ENCODE measurements at regions not wholly inside any gene's neighbourhood (a gene's known extent, or its start where the extent isn't known, plus 50 kb on each side); places are given as distances from the start of the nearest gene placed in this dataset.

DNA sequence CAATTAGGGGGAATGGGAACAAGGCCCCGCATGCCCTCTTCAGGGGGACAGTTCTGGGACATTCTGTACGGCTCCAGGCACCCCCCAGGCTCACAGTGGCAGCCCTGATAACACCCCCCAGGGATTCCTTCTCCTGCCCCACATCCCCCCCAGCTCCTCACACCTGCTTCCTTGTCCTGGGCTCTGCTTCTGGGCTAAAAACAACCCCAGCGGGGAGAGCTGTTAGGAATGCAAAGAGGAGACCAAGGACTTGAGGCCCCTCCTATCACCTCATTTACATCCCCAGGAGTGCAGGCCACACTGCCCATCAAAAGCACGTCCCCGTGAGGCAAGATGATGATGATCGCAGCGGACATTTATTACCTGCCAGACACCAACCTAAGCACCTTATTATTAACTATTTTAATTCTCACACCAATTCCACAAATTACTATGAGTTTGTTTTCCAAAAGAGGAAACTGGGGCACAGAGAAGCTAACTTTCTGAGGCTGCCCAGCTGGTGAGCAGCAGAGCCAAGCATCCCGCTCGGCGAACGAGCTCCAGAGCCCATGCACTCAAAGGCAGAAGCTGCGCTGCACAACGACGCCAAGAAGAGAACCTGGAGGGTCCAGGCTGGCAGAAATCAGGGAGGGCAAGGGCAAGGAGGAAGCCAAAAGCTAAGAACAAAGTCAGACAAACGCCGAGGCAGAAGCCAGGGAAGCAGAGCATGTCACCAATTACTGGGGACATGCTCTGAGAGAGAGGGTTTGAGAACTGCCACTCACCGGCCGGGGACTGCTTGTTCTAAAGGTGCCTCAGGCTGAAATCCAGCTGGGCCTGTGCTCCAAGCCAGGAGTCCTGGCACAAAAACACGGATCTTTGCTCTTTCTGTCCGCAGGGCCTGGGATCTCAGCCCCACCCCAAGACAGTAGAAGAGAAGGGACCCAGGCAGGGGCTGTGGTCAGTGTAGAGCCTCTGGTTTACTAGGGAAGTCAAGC is 76.2 kb upstream of the NSMCE3 start:
- DNase-seq (ENCODE audit: low read depth in 1 of 2, low spot score in 2 of 2) (peak; percentile 36 to 61), FAIRE-seq (peak; percentile 99)
- Histone ChIP-seq H3K4me1 (replicated peaks in 1 of 4; ENCODE audit: control insufficient read depth in 3 of 4, insufficient read depth in 4 of 4, low read length in 3 of 4) (peaks cover 13 to 32% (median 26%) of the 10 kb centered on the region in 4 experiments), H3K79me1 (ENCODE audit: low read depth, low read length) (no peaks in the 10 kb centered on the region), H3K27me3 (replicated peaks in 1 of 4; ENCODE audit: control insufficient read depth in 3 of 4, extremely low read depth in 1 of 4, insufficient read depth in 3 of 4, low read length in 3 of 4) (peaks cover 0 to 2% (median 0%) of the 10 kb centered on the region in 4 experiments; a peak in 1 of 7 replicates), H3K79me2 (ENCODE audit: control insufficient read depth in 1 of 2, insufficient read depth in 2 of 2, low read length in 2 of 2) (no peaks in the 10 kb centered on the region), H3K9ac (replicated peaks in 1 of 4; ENCODE audit: extremely low read depth in 1 of 4, low read depth in 3 of 4, low read length in 3 of 4) (peak overlapping the region in 2 of 4 experiments; percentile 14 to 29; a peak in 2 of 7 replicates), H2BK20ac (ENCODE audit: low read length) (peak overlapping the region; percentile 95; the same call in 1 of the 2 replicates), H2BK120ac (replicated peaks; ENCODE audit: low read depth, low read length) (peak overlapping the region; percentile 47), H3K27ac (ENCODE audit: low read depth, low read length) (peak overlapping the region; percentile 64; the same call in 1 of the 2 replicates), H2AFZ (ENCODE audit: low read length) (peak overlapping the region; percentile 53), H3K18ac (ENCODE audit: extremely low read depth, low read length) (peak overlapping the region; percentile 84), H4K5ac (ENCODE audit: insufficient read length, low read depth, low read length) (peak overlapping the region; percentile 24), H3K4me2 (ENCODE audit: insufficient read depth in 1 of 2, low read depth in 2 of 2, low read length in 2 of 2) (peak overlapping the region; percentile 57 to 75), H3K56ac (replicated peaks; ENCODE audit: insufficient read length, low read depth, low read length) (no peak overlapping the region), H3K23ac (ENCODE audit: insufficient read length) (no peak overlapping the region), H3K36me3 (ENCODE audit: control insufficient read depth in 2 of 4, insufficient read depth in 4 of 4, low read length in 3 of 4) (no peaks in the 10 kb centered on the region), H3K4me3 (ENCODE audit: extremely low read depth in 1 of 4, insufficient read depth in 2 of 4, low read depth in 3 of 4, low read length in 4 of 4) (peak overlapping the region in 3 of 4 experiments; percentile 14 to 42 (median 23); a peak in 6 of 8 replicates), H4K8ac (ENCODE audit: extremely low read depth, insufficient read depth, low read length) (peak overlapping the region; percentile 60; the same call in 1 of the 2 replicates), H2BK5ac (ENCODE audit: low read depth, low read length) (peak overlapping the region; percentile 82), H3K9me3 (ENCODE audit: insufficient read depth in 2 of 2, low read depth in 1 of 2, low read length in 1 of 2) (no peaks in the 10 kb centered on the region), H3K14ac (ENCODE audit: insufficient read length) (no peak overlapping the region), H2BK12ac (ENCODE audit: low read depth, low read length) (peak overlapping the region; percentile 88; the same call in 1 of the 2 replicates), H2BK15ac (ENCODE audit: low read length) (peak overlapping the region; percentile 84), H3K4ac (replicated peaks; ENCODE audit: insufficient read length, low read depth, low read length) (no peak overlapping the region), H3K23me2 (ENCODE audit: low read depth, low read length) (no peaks in the 10 kb centered on the region), H4K20me1 (replicated peaks in 1 of 2; ENCODE audit: control insufficient read depth in 1 of 2, insufficient read depth in 2 of 2, low read length in 2 of 2) (no peaks in the 10 kb centered on the region), H4K91ac (replicated peaks; ENCODE audit: insufficient read length, low read length) (peak overlapping the region; percentile 9), H2AK5ac (ENCODE audit: low read depth, low read length) (no peak overlapping the region)
- POLR2A ChIA-PET (ENCODE audit: partially characterized antibody): interaction anchor here (0.6 to 1.3 kb wide), 6 partner anchors 8 to 355 kb away, joined by 3 to 4 read pairs (median 3); no protein-coding TSS in a partner anchor
- TF ChIP-seq PHF8 (conservative IDR thresholded peaks at IDR 0.05; ENCODE audit: low read depth, low read length) (no peak), SP1 (IDR thresholded peaks at IDR 0.05; ENCODE audit: low read depth, low read length) (peak; percentile 39; the same call in 1 of the 2 replicates), RBBP5 (IDR thresholded peaks at IDR 0.05; ENCODE audit: borderline replicate concordance, low read depth, low read length) (peak; percentile 57; the same call in 1 of the 2 replicates), TBP (IDR thresholded peaks at IDR 0.05; ENCODE audit: low read depth, low read length) (no peak), TCF12 (IDR thresholded peaks at IDR 0.05; ENCODE audit: low read depth, low read length) (peak; percentile 94), ASH2L (IDR thresholded peaks at IDR 0.05; ENCODE audit: low read length) (peak; percentile 72), KDM1A (IDR thresholded peaks at IDR 0.05; ENCODE audit: borderline replicate concordance, low read length) (0 out of 2 replicates have a peak, but pooled peaks have one; percentile 13), YY1 (IDR thresholded peaks at IDR 0.05; ENCODE audit: low read depth, low read length) (0 out of 2 replicates have a peak, but pooled peaks have one; percentile 25), TAF1 (IDR thresholded peaks at IDR 0.05; ENCODE audit: low read depth, low read length) (peak; percentile 34; the same call in 1 of the 2 replicates)
- 27% methylated on average over 18 of the region's 20 CpGs; no CpG with 5 or more reads in 1 of the 2 experiments for WGBS, 2 experiments (ENCODE audit: extremely low coverage in 1 of 2, insufficient coverage in 1 of 2, insufficient read length in 1 of 2, insufficient replicate concordance in 2 of 2, low coverage in 1 of 2, low lambda C conversion rate in 2 of 2, missing lambda C conversion rate in 1 of 2)
- CTCF ChIA-PET (ENCODE audit: partially characterized antibody): interaction anchor here (0.6 to 1.9 kb wide), 10 partner anchors 15 to 692 kb away, joined by 3 to 6 read pairs (median 4); no protein-coding TSS in a partner anchor

All from H1 (cell line).